ENCODE measurements at regions not wholly inside any gene's neighbourhood (a gene's known extent, or its start where the extent isn't known, plus 50 kb on each side); places are given as distances from the start of the nearest gene placed in this dataset.

- no peak for TF ChIP-seq POLR2A (IDR thresholded peaks at IDR 0.05)
- no peak for TF ChIP-seq POLR2AphosphoS5 (IDR thresholded peaks at IDR 0.05)
Measured at GRCh38 chr4:147037069-147037468, 91.4 kb upstream of the TTC29 start.
